GM12873 (cell line): ENCODE measurements at regions not wholly inside any gene's neighbourhood (a gene's known extent, or its start where the extent isn't known, plus 50 kb on each side); places are given as distances from the start of the nearest gene placed in this dataset.

Experiments
- CTCF ChIP-seq: IDR thresholded peaks from 2 replicates; pipeline ENCODE4 v1.5.1; 2012; ENCODE audit warnings: low read depth, mild to moderate bottlenecking, moderate library complexity, low read length, control low read depth; ENCODE audit not compliant: insufficient read depth; ENCODE audit errors: missing control alignments

GRCh38 chr2:65766768-65767267, 334.4 kb upstream of the SPRED2 start:
- TF ChIP-seq CTCF = no peak

GRCh38 chr2:65765376-65765775, 333.0 kb upstream of the SPRED2 start:
- no peak for TF ChIP-seq CTCF

GRCh38 chr2:65762068-65762467, 329.7 kb upstream of the SPRED2 start:
- no peak for TF ChIP-seq CTCF

- no peak for TF ChIP-seq CTCF
These were observed 321.8 kb upstream of the SPRED2 start for GRCh38 chr2:65754219-65754618.

GRCh38 chr2:65751408-65751807, 319.0 kb upstream of the SPRED2 start:
- TF ChIP-seq CTCF = no peak

GRCh38 chr2:65749545-65749944, 317.1 kb upstream of the SPRED2 start:
- TF ChIP-seq CTCF = no peak

- no peak for TF ChIP-seq CTCF
These were observed 314.7 kb upstream of the SPRED2 start for GRCh38 chr2:65746931-65747675.
